ENCODE measurements at regions not wholly inside any gene's neighbourhood (a gene's known extent, or its start where the extent isn't known, plus 50 kb on each side); places are given as distances from the start of the nearest gene placed in this dataset.

- H3K9me3 Mint-ChIP-seq, result no peaks in the 10 kb centered on the region
- no peak overlapping the region for H3K27ac Mint-ChIP-seq
- no peaks in the 10 kb centered on the region for H3K36me3 ChIP-seq (ENCODE audit: control insufficient read depth, insufficient read depth, low read length)
- peaks cover 25% of the 10 kb centered on the region for H3K4me1 Mint-ChIP-seq
- no peak for DNase-seq
- TF ChIP-seq CTCF (conservative IDR thresholded peaks at IDR 0.05), result no peak
- H3K27me3 Mint-ChIP-seq (ENCODE audit: insufficient read depth), result peaks cover 2% of the 10 kb centered on the region
- no peaks in the 10 kb centered on the region for H3K9me3 ChIP-seq (ENCODE audit: control insufficient read depth, low read length)
- 76 to 100% methylated on average over 1 of the region's 1 CpG for WGBS, 2 experiments (ENCODE audit: insufficient coverage in 1 of 2, insufficient read length in 1 of 2)
- H3K4me3 ChIP-seq (ENCODE audit: low read length), result no peak overlapping the region
- H3K36me3 Mint-ChIP-seq (ENCODE audit: low read depth), result no peaks in the 10 kb centered on the region
- no peaks in the 10 kb centered on the region for H3K27me3 ChIP-seq (ENCODE audit: control insufficient read depth, insufficient read depth, low read length, poor library complexity, severe bottlenecking)
- H3K9ac ChIP-seq (ENCODE audit: extremely low read depth, low read length, poor library complexity, severe bottlenecking), result no peak overlapping the region
- no peak overlapping the region for H3K27ac ChIP-seq (ENCODE audit: low read depth, low read length)
- no peak overlapping the region for H3K4me3 Mint-ChIP-seq
- peaks cover 8% of the 10 kb centered on the region for H3K4me1 ChIP-seq (ENCODE audit: control insufficient read depth, insufficient read depth, low read length)
These were observed 222.9 kb upstream of the DAAM1 start for GRCh38 chr14:58965601-58966000.

- Histone ChIP-seq H3K36me3 (ENCODE audit: control insufficient read depth, insufficient read depth, low read length) (no peaks in the 10 kb centered on the region), H3K9me3 (ENCODE audit: control insufficient read depth, low read length) (no peaks in the 10 kb centered on the region), H3K27me3 (ENCODE audit: control insufficient read depth, insufficient read depth, low read length, poor library complexity, severe bottlenecking) (no peaks in the 10 kb centered on the region), H3K4me3 (ENCODE audit: low read length) (no peak overlapping the region), H3K4me1 (ENCODE audit: control insufficient read depth, insufficient read depth, low read length) (peaks cover 8% of the 10 kb centered on the region), H3K9ac (ENCODE audit: extremely low read depth, low read length, poor library complexity, severe bottlenecking) (no peak overlapping the region), H3K27ac (ENCODE audit: low read depth, low read length) (no peak overlapping the region)
- TF ChIP-seq CTCF (conservative IDR thresholded peaks at IDR 0.05), result no peak
- H3K27ac Mint-ChIP-seq, result no peak overlapping the region
- no peaks in the 10 kb centered on the region for H3K9me3 Mint-ChIP-seq
- DNase-seq, result no peak
- 98 to 100% methylated on average over 2 to 4 of the region's 4 CpGs for WGBS, 2 experiments (ENCODE audit: insufficient coverage in 1 of 2, insufficient read length in 1 of 2)
- peaks cover 2% of the 10 kb centered on the region for H3K27me3 Mint-ChIP-seq (ENCODE audit: insufficient read depth)
- H3K4me3 Mint-ChIP-seq, result no peak overlapping the region
- H3K36me3 Mint-ChIP-seq (ENCODE audit: low read depth), result no peaks in the 10 kb centered on the region
- H3K4me1 Mint-ChIP-seq, result peaks cover 25% of the 10 kb centered on the region
These were observed 221.5 kb upstream of the DAAM1 start for GRCh38 chr14:58966997-58967396.

GRCh38 chr14:58969951-58970751 lies 218.3 kb upstream of the DAAM1 start:
- peaks cover 6% of the 10 kb centered on the region for H3K4me1 Mint-ChIP-seq
- peaks cover 6% of the 10 kb centered on the region for H3K9me3 Mint-ChIP-seq
- peak; percentile 79 for DNase-seq
- peaks cover 8% of the 10 kb centered on the region for H3K4me1 ChIP-seq (ENCODE audit: control insufficient read depth, insufficient read depth, low read length)
- H3K27me3 ChIP-seq (ENCODE audit: control insufficient read depth, insufficient read depth, low read length, poor library complexity, severe bottlenecking), result peaks cover under 1% of the 10 kb centered on the region
- no peaks in the 10 kb centered on the region for H3K36me3 Mint-ChIP-seq (ENCODE audit: low read depth)
- H3K27ac ChIP-seq (ENCODE audit: low read depth, low read length), result peak overlapping the region; percentile 16
- no peak overlapping the region for H3K27ac Mint-ChIP-seq
- 36 to 40% methylated on average over 4 to 10 of the region's 10 CpGs for WGBS, 2 experiments (ENCODE audit: insufficient coverage in 1 of 2, insufficient read length in 1 of 2)
- peaks cover 2% of the 10 kb centered on the region for H3K27me3 Mint-ChIP-seq (ENCODE audit: insufficient read depth)
- peak overlapping the region; percentile 16 for H3K4me3 ChIP-seq (ENCODE audit: low read length)
- H3K36me3 ChIP-seq (ENCODE audit: control insufficient read depth, insufficient read depth, low read length), result no peaks in the 10 kb centered on the region
- H3K9me3 ChIP-seq (ENCODE audit: control insufficient read depth, low read length), result peaks cover 14% of the 10 kb centered on the region
- TF ChIP-seq CTCF (conservative IDR thresholded peaks at IDR 0.05), result no peak
- H3K9ac ChIP-seq (ENCODE audit: extremely low read depth, low read length, poor library complexity, severe bottlenecking), result no peak overlapping the region
- H3K4me3 Mint-ChIP-seq, result no peak overlapping the region

Measured in endodermal cell (in vitro differentiated cells).